ENCODE measurements at regions not wholly inside any gene's neighbourhood (a gene's known extent, or its start where the extent isn't known, plus 50 kb on each side); places are given as distances from the start of the nearest gene placed in this dataset.

DNA sequence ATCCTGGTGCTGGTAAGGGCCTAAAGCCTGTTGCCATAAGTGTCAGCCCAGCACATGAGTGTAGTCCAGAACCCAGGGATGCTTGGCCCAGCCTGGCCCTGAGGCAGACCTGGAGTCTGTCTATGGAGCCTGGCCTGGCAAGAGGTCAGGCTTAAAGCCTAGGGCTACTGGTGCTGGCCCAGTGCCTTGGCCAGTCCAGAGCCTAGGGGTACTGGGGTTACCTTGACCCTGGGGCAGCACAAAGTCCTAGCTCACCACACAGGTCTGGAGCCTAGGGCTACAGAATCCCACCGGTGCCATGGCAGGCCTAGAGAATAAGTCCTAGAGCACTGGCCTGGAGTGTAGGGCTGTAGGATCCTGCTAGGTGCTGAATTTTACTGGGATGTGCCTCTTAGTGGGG, 393.8 kb downstream of the MAGEE1 start:
- TF ChIP-seq RAD21 (IDR thresholded peaks at IDR 0.05; ENCODE audit: low read depth), result no peak
- TF ChIP-seq ZBTB7A (IDR thresholded peaks at IDR 0.05; ENCODE audit: low read depth), result no peak
- TF ChIP-seq, protein P1, sequence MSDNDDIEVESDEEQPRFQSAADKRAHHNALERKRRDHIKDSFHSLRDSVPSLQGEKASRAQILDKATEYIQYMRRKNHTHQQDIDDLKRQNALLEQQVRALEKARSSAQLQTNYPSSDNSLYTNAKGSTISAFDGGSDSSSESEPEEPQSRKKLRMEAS (IDR thresholded peaks at IDR 0.05), result no peak
- no peak for TF ChIP-seq CEBPB (IDR thresholded peaks at IDR 0.05)
- no peak for TF ChIP-seq EGR1 (IDR thresholded peaks at IDR 0.05)
- no peak for TF ChIP-seq TAF1 (IDR thresholded peaks at IDR 0.05; ENCODE audit: low read depth)
- no peak for TF ChIP-seq FOXM1 (IDR thresholded peaks at IDR 0.05; ENCODE audit: borderline replicate concordance, low read depth)
